ENCODE measurements at regions not wholly inside any gene's neighbourhood (a gene's known extent, or its start where the extent isn't known, plus 50 kb on each side); places are given as distances from the start of the nearest gene placed in this dataset.
A peak's percentile ranks its signal among the peaks of the same experiment; 100 is the strongest.

DNA sequence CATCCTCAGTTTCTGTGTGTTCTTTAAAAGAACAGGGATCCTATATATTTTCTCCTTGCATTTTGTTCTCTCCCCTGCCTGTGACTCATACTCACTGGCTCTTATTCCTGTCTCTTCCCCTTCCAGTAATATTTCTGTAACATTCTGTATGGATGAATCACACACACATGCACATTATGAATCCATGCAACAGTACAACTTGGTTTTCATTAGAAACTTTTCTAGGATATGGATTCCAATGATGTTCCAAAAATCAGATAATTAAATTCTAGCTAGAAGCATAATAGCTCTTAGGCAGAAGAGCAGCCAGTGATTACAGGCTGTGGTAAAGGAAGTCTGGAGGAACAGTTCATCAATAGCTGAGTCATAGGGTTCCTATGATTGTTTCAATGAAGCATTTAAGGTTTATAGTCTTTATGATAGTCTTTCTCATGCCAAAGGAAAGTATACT lies 119.6 kb upstream of the PMFBP1 start:
- H3K4me1 ChIP-seq, result peaks cover 0 to 20% (median 16%) of the 10 kb centered on the region in 4 donors
- intact Hi-C loops (cut with DNase I), result no loop called here
- no peak overlapping the region for H3K4me3 ChIP-seq
- H3K27me3 ChIP-seq, result no peaks in the 10 kb centered on the region
- H3K27ac ChIP-seq, result peak overlapping the region; percentile 41 to 84 (median 74)
- no peaks in the 10 kb centered on the region for H3K9me3 ChIP-seq
- TF ChIP-seq, protein P1, sequence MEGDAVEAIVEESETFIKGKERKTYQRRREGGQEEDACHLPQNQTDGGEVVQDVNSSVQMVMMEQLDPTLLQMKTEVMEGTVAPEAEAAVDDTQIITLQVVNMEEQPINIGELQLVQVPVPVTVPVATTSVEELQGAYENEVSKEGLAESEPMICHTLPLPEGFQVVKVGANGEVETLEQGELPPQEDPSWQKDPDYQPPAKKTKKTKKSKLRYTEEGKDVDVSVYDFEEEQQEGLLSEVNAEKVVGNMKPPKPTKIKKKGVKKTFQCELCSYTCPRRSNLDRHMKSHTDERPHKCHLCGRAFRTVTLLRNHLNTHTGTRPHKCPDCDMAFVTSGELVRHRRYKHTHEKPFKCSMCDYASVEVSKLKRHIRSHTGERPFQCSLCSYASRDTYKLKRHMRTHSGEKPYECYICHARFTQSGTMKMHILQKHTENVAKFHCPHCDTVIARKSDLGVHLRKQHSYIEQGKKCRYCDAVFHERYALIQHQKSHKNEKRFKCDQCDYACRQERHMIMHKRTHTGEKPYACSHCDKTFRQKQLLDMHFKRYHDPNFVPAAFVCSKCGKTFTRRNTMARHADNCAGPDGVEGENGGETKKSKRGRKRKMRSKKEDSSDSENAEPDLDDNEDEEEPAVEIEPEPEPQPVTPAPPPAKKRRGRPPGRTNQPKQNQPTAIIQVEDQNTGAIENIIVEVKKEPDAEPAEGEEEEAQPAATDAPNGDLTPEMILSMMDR (IDR thresholded peaks at IDR 0.05), result no peak
- TF ChIP-seq EP300 (IDR thresholded peaks at IDR 0.05), result peak in 2 of 4 donors; percentile 41 to 58
- TF ChIP-seq POLR2AphosphoS5 (IDR thresholded peaks at IDR 0.05), result peak in 3 of 4 donors; percentile 25 to 82 (median 33)
- no peak for TF ChIP-seq POLR2A (IDR thresholded peaks at IDR 0.05)
- DNase-seq, result no peak
- H3K36me3 ChIP-seq, result no peaks in the 10 kb centered on the region

DNA sequence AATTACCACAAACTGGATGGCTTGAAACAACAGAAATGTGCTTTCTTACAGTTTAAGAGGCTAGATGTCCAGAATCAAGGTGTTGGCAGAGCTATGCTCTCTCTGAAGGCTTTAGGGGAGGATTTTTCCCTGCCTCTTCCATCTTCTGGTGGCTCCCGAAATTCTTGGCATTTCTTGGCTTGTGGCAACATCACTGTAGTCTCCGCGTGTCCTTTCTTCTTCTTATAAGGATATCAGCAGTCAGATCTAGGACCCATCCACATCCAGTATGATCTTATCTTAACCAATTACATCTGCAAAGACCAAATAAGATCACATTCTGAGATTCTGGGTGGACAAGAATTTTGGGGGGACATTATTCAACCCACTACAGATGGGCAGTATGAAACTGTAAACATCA lies 119.2 kb upstream of the PMFBP1 start:
- 87 to 94% methylated on average over 3 of the region's 3 CpGs for WGBS, 2 donors
- Histone ChIP-seq H3K9me3 (no peaks in the 10 kb centered on the region), H3K4me3 (no peak overlapping the region), H3K27ac (peak overlapping the region; percentile 41 to 84 (median 74)), H3K27me3 (no peaks in the 10 kb centered on the region), H3K4me1 (peaks cover 0 to 20% (median 16%) of the 10 kb centered on the region in 4 donors), H3K36me3 (no peaks in the 10 kb centered on the region)
- no peak for TF ChIP-seq EP300 (IDR thresholded peaks at IDR 0.05)
- TF ChIP-seq POLR2AphosphoS5 (IDR thresholded peaks at IDR 0.05), result no peak
- TF ChIP-seq, protein P1 (IDR thresholded peaks at IDR 0.05), result no peak
- TF ChIP-seq POLR2A (IDR thresholded peaks at IDR 0.05), result no peak
- no peak for DNase-seq
- intact Hi-C loops (cut with DNase I), result no loop called here

DNA sequence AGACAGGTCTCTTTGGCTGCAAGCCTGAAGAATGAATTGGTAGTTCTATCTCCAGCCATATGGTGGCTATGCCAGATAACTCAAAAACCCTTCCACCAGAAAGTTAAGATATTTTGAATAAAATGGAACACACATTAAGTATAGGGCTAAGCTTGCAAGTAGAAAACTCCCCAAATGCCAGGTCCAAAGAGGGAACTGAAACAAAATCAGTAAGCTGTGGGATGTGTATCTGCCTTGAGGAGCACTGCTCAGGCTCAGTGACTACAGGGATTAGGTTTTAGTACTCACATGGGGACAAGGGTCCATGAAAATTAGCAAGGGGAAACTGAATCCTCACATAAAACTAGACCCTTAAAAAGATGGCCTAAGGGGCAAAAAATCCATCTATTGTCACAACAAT lies 115.7 kb upstream of the PMFBP1 start:
- Histone ChIP-seq H3K9me3 (no peaks in the 10 kb centered on the region), H3K36me3 (no peaks in the 10 kb centered on the region), H3K4me1 (peaks cover 0 to 27% (median 18%) of the 10 kb centered on the region in 4 donors), H3K27ac (no peak overlapping the region), H3K4me3 (no peak overlapping the region), H3K27me3 (no peaks in the 10 kb centered on the region)
- intact Hi-C loops (cut with DNase I), result no loop called here
- TF ChIP-seq POLR2A (IDR thresholded peaks at IDR 0.05) (no peak), EP300 (IDR thresholded peaks at IDR 0.05) (no peak), POLR2AphosphoS5 (IDR thresholded peaks at IDR 0.05) (no peak)
- DNase-seq, result no peak

DNA sequence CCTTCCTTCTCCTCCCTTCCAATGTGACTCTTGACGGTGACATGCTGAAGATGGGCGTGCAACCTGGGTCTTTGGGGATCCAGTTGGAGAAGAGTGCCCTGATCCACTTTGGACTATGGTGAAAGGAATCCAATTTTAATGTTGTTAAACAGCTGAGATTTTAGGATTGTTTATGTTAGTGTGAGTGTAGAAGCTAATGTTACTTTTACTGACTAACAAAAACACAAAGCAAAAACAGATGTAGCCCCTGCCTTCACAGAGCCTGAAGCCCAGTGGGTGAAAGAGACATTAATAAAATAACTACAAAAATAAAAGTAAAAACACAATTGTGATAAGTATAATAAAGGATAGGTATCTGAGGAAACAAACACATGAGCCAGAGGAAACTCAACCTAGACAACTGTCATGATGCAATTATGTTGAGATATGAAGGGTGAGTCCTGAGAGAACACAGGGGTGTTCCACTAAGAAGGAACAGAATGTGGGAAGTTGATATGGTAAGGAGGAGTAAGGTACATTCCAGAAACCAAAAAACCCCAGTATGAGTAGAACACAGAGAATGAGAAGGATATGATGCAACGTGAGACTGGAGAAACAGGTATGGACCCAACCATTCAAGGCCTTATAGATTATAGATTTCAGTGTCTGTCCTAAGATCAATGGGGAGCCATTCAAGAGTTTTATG lies 115.1 kb upstream of the PMFBP1 start:
- H3K27ac ChIP-seq, result no peak overlapping the region
- TF ChIP-seq POLR2A (IDR thresholded peaks at IDR 0.05), result no peak
- TF ChIP-seq POLR2AphosphoS5 (IDR thresholded peaks at IDR 0.05), result no peak
- no peak for TF ChIP-seq EP300 (IDR thresholded peaks at IDR 0.05)
- TF ChIP-seq, protein P1 (IDR thresholded peaks at IDR 0.05), result no peak
- peaks cover 0 to 25% (median 19%) of the 10 kb centered on the region in 4 donors for H3K4me1 ChIP-seq
- intact Hi-C loops (cut with DNase I), result no loop called here
- H3K36me3 ChIP-seq, result no peaks in the 10 kb centered on the region
- no peak for DNase-seq
- no peaks in the 10 kb centered on the region for H3K27me3 ChIP-seq
- no peak overlapping the region for H3K4me3 ChIP-seq
- WGBS, 2 donors, result 96 to 97% methylated on average over 3 of the region's 3 CpGs
- no peaks in the 10 kb centered on the region for H3K9me3 ChIP-seq

DNA sequence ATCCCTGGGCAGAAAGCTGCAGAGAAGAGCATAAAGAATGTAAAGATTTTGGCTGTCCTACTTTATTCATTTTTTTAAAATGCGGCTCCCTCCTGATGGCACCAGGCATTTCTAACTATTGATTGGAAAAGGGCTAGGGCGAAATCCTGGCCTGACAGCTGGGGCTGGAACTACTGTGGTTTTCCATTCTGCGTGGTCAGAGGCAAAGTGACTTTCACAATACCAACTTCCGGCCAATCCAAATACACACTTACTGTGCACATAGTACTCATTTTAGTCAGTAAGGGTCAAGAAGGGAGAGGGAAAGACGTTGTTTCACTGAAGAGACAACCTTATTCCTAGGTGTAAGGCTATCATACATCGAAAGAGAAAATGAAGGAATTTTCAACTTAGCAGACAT lies 113.8 kb upstream of the PMFBP1 start:
- Histone ChIP-seq H3K36me3 (no peaks in the 10 kb centered on the region), H3K4me3 (no peak overlapping the region), H3K9me3 (no peaks in the 10 kb centered on the region), H3K27ac (no peak overlapping the region), H3K4me1 (peaks cover 0 to 15% (median 6%) of the 10 kb centered on the region in 4 donors), H3K27me3 (no peaks in the 10 kb centered on the region)
- TF ChIP-seq EP300 (IDR thresholded peaks at IDR 0.05) (no peak), POLR2A (IDR thresholded peaks at IDR 0.05) (no peak), POLR2AphosphoS5 (IDR thresholded peaks at IDR 0.05) (no peak)
- TF ChIP-seq, protein P1 (IDR thresholded peaks at IDR 0.05), result no peak
- 86 to 94% methylated on average over 6 of the region's 6 CpGs for WGBS, 2 donors
- DNase-seq, result no peak
- intact Hi-C loops (cut with DNase I), result no loop called here

Measured in sigmoid colon (tissue), 6 donors.